ENCODE measurements at regions not wholly inside any gene's neighbourhood (a gene's known extent, or its start where the extent isn't known, plus 50 kb on each side); places are given as distances from the start of the nearest gene placed in this dataset.

DNA sequence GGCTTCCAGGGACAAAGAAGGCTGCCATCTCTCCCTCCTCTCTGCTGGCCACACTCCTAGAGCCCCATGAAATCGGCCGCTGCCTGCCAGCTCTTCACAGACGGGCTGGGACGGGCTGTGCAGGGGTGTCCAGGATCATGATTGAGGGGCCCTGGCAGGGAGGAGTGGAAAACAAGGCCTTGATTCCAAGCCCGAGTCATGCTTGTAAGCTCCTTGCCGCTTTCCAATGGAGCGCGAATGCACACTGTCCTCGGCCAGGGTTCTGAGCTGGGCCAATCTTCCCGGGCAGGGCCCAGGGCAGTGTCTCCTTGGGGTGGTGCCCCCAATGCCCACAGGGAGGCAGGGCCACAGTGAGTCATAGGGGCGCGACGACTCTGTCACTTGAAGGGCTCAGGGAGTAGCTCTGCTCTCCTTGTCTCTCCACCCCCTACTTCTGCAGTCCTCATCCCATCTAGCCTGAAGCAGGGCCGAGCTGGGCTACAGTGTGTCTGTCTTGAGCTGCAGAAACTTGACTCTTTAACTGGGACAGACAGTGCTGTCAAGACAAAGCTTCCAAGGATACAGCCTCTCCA lies 186.2 kb upstream of the SVIL start:
- TF ChIP-seq, protein P1, sequence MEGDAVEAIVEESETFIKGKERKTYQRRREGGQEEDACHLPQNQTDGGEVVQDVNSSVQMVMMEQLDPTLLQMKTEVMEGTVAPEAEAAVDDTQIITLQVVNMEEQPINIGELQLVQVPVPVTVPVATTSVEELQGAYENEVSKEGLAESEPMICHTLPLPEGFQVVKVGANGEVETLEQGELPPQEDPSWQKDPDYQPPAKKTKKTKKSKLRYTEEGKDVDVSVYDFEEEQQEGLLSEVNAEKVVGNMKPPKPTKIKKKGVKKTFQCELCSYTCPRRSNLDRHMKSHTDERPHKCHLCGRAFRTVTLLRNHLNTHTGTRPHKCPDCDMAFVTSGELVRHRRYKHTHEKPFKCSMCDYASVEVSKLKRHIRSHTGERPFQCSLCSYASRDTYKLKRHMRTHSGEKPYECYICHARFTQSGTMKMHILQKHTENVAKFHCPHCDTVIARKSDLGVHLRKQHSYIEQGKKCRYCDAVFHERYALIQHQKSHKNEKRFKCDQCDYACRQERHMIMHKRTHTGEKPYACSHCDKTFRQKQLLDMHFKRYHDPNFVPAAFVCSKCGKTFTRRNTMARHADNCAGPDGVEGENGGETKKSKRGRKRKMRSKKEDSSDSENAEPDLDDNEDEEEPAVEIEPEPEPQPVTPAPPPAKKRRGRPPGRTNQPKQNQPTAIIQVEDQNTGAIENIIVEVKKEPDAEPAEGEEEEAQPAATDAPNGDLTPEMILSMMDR (IDR thresholded peaks at IDR 0.05; ENCODE audit: borderline replicate concordance, extremely low read depth, low read length, poor library complexity, severe bottlenecking), result no peak
- TF ChIP-seq EZH2 (IDR thresholded peaks at IDR 0.05; ENCODE audit: borderline replicate concordance, low read depth, low read length, severe bottlenecking), result no peak

Data from DND-41 (cell line).